Activated CD4-positive, alpha-beta T cell treated with anti-CD3 and anti-CD28 coated beads, Interleukin-2, amount 50 U/mL, for 4 hours (primary cell): ENCODE measurements at regions not wholly inside any gene's neighbourhood (a gene's known extent, or its start where the extent isn't known, plus 50 kb on each side); places are given as distances from the start of the nearest gene placed in this dataset.
A peak's percentile ranks its signal among the peaks of the same experiment; 100 is the strongest.

Source experiments
- DNase-seq, 2 experiments: peaks; one replicate each; pipeline ENCODE4 v3.0.0-alpha.2; 2020

DNA sequence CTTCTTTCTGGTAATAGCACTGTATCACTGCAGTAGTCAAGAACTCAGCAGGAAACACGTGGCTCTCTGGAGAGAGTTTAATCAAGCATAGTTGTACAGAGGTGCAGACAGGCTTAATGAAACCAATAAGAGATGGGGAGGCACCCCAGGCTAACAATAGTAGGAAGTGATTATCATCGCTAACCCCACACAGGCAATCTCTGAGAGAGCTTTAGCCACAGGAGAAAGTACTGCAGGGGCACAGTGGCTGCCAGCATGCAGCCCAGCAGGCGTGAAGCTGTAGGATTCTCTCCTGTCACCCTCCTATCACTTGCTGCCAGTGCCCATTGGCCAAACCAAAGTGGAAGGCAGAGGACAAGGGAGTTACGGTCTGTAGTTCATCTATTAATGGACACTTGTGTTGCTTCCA, 450.0 kb upstream of the RASGEF1B start:
- no peak for DNase-seq

DNA sequence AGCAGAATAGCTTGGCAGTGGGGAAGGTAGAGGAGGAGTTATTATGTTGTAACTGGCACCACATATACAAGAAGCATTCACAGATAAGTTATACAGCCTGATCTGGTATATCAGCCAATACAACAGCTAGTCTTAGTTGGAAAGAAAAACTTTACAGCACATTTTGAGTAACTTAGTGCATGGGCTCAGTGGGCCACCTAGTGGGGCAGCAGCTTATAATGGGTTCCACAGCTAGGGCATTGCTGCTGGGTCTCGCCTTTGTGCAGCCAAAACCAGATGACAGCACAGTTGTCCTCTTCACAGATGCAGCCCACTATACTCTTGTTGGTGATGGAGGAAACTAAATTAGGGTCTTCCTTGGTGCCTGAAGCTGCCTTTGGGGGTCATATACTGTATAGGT, 448.1 kb upstream of the RASGEF1B start:
- no peak for DNase-seq

DNA sequence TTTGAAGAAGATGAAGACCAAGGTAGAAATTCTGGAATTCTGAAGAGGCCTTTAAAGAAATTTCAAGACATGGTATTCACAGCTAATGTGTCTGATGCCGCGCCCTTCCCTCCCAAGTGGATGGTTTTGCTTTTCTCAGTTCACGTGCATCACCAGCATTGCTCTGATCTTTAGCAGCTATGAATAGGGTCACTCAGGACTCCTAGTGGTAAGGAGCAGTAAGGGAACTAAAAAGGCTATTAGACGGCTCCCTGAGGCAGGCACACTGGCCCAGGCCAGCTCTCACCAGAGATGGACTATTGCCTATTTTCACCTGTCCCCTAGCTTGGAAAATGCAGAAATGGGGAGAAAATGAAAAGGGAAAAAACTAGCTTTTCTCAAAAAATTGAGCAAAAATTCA, 447.5 kb upstream of the RASGEF1B start:
- no peak for DNase-seq

DNA sequence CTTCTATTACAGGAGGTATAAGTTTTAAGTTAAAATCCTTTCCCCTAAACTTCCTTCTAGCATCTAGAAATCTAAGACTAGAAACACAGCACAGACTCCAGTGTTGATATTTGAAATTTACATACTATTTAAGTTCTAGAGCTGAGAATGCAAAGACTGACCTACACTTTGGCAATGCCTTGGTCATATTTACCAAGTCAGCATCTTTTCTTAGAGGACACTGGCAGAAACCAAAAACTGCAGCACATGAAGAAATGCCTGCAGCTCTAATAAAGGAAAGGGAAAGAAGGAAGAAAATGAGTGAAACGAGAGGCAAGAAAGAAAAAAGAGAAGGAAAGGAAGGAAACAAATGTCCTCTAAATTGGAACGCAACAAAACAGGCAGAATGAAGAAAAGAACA, 443.7 kb upstream of the RASGEF1B start:
- DNase-seq: no peak

DNA sequence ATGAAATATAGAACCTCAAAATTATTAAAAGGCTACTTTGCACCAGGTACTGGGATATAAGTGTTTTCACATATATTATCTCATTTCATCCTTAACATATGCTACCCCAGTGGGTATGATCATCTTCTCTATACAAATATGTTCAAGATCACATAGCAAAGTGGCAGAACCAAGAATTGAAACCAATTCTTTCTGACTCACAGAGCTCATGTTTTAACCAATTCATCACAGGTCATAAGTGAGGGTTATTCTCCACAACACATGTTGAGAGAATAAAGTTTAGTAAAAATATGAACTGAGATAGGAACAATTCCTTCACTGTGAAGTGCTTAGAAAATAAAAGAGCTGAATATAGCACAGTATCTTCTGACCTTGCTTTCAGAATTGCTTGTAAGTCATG, 442.9 kb upstream of the RASGEF1B start:
- DNase-seq: no peak

DNA sequence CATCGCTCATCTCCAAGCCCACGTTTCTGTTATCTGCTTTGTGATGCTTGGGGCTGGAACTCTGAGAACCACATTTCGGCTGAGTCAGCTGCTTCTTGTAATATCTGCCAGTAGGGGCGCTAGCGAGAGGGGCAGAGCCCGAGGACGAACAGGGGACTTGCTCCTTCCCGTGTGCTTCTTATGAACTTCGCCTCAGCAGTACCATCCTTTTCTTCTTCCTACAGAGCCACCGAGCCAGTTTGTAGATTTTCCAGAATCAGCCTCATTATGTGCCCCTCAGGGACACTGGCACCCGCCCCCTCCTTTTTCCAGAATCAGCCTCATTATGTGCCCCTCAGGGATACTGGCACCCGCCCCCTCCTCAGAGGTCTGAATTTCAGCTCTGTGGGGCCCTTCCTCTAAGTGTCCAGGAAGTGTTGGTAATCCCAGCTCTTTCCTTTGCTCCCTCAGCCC, 441.7 kb upstream of the RASGEF1B start:
- peak; percentile 18 to 28 for DNase-seq

DNA sequence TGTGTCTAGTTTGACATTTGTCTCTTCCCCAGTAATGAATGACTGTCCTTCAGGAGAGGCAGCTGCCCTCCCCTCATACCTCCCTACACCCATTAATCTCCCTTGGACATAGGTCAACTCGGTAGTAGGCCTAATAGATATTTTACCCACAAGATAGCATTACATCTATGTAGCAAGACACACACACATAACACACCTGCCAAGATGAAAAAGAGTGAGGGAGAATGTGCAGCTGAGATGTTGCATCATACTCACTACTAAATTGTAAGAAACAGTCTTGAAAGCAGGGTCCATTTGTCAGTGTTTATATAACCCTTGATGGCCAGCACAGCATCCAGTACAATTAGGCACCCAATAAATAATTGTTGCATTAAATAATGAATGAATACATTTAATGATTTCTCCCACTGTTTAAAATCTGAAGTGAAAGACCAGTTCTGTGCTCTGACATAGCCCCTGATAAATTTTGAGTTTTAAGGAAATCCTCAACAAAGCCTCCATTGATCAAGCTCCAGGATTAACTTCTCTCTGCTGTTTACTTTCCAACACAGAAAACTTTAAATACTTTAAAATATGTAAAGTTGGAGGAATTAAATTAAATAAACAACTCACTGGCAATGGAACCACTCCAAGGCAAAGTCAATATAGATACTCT, 440.8 kb upstream of the RASGEF1B start:
- DNase-seq: no peak

DNA sequence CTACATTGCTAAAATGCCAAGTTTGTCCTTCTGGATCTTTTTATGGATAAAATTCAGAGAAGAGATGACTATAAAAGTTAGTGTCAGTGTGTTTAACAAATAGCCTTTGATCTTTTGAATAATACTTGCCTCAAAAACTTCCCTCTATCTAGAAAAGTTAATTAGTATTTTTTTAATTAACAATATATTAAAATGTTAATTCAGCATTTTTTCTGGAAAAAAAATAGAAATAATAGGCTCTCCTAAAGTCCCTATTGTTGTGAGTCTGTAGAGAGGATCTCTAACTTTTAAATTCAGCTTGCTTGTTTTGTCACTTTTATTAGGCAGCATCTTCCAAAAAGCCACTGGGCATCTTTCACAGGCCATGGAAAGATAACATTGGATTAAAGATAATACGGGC, 435.2 kb upstream of the RASGEF1B start:
- DNase-seq: no peak

DNA sequence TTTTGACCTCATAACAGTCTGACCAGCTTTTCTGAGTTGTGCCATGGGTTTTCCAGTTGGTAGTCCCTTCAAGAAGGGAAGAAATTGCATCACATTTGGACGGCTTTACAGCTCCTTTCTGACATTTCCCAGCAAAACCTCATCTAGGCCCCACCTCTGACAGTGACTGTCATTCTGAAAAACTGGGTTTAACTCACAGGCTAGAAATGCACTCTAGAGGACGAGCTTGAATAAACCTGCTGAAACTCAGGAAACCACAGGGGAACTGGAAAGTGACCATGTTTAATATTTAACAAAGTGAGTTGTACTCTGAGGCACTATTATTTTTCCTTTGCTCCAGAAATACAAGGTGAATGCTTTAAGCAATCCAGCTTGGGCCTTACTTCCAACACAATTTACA, 434.3 kb upstream of the RASGEF1B start:
- no peak for DNase-seq

DNA sequence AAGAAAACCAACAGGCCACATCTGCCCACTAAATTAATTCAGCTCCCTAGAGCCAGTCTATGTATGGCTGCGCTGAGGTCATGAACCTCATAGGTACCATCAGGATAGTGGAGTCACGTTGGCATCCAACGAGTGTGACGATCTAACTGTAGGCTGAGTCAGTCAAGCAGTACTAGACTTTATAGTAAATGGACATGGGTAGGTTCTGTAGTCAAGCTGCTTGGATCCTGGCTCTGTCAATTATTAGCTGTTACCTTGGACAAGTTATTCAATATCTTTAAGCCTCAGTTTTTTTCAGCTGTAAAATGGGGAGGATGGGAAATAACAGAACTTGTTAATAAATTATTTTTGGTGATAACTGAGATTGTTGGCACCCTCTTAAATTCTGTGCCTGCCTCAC, 432.4 kb upstream of the RASGEF1B start:
- no peak for DNase-seq

DNA sequence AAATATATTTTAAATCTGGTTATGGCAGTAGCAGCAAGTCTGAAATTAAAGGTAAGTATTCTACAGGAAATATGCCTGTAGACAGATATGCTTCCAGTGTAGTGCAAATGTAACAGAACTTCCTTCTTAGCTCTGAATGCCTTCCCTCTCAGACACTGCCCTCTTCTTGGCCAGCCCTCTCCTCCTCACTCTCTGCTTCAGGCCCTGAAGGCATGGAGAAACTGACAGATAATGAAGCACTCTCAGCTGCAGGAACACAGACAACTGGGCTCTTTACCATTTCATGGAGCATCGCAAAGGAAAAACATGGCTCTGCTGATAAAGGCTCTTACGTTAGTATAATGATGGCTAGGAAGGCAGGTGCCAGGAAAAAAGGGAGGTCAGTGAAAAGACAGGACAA, 431.5 kb upstream of the RASGEF1B start:
- DNase-seq: no peak

DNA sequence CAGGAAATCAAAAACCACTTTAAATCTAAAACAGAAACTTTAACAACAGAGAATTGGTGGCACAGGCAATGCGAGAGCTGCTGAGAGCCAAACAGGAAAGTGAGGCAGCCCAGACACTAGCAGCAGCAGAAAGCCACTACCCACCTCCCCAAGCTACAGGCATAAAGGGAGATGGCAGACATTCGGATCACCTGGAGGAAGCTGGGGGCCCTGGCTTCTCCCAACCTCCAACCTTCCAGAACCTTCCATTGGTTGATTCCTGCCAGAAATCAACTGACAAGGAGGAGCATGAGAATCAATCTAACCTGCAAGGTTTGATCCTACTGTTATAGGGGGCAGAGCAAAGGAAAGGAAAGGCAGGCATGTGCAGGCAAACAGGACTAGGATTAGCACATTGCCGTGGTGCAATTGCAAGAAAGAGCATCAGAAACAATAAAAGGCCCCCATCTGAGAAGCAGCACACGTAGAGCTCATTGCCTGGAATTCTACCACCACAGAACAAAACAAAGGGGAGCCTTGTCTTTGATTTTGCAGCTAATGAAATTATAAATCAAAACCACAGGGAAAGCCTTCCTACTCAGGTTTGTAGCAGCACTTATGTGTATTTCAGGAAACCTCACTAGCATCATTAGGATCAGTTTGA, 427.3 kb upstream of the RASGEF1B start:
- no peak for DNase-seq

DNA sequence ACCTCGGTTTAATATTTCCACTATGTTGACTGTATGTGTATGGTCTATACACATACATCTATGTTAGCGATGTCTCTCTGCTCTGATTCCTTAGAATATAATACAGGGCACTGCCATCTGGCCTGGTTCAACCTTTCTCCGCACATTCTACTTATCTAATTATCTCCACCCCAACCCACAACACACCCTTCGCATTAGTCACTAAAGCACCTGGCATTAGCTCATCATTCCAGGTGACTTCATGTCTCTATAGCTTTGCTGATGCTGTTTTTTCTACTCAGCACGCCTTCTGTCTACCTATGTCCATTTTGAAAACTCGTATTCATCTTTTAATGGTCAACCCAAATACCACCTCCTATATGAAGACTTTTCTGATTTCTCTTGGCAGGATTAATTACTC, 425.2 kb upstream of the RASGEF1B start:
- no peak for DNase-seq

DNA sequence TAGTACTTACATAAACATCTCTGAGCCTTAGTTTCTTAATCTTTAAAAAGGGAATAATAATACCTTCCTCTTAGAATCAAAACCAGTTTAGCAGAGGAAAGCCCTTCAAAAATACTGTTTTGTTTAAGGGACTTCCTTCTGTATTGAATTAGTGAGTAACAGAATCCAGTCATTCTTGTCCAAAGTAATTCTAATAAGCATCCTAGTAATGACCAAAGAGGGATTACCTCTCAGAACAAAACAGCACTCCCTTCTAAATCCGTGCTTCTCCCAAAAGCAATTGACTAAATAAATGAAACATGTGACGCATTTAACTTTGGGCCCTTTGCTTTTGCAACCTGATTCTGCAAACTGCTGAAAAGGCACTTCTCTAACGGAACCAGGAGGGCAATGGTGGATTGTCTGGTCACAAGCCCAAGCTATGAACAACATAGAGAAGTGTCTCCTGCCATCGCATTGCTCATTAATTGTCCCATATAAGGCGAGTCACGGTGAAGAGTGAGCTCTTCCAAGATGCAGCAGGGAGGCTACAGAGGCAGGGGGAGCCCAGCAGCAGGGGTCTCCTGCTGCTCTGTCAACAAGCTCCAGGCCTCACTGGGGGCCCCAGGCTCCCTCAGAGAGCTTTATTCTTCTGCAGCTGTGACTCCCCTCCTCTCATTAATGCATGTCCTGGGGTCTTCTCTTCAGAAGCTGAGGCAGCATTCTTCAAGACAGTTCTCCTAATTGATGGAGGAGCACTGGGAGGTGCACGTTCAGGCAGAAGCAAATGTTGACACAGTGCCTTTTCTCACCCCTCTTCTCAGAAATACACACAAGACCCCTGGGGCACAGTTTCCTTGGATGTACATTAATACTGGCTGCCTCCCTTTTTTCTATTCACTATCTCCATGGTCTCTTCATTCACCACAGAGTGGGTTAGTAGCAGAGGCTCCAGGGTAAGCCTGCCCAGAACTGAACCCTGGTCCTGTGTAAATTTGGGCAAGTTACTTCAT, 419.6 kb upstream of the RASGEF1B start:
- DNase-seq: no peak

DNA sequence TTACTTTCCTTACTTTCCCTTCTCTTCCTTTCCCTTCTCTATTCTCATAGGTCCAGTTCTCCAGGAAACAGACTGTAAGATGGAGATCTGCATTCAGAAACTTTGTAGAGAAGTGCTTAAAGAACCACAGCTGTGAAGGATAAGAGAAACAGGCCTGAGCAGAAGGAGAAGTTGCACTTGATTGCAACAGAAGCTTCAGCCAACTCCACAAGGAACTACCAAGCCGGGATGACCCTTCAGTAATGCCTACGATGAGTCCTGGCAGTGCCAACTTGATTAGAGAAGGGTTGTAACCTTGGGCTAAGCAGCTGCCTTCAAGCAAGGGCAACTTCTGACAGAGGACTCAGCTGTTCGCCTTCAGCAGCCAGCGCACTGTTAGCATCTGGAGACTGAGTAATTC, 413.3 kb upstream of the RASGEF1B start:
- DNase-seq: no peak

DNA sequence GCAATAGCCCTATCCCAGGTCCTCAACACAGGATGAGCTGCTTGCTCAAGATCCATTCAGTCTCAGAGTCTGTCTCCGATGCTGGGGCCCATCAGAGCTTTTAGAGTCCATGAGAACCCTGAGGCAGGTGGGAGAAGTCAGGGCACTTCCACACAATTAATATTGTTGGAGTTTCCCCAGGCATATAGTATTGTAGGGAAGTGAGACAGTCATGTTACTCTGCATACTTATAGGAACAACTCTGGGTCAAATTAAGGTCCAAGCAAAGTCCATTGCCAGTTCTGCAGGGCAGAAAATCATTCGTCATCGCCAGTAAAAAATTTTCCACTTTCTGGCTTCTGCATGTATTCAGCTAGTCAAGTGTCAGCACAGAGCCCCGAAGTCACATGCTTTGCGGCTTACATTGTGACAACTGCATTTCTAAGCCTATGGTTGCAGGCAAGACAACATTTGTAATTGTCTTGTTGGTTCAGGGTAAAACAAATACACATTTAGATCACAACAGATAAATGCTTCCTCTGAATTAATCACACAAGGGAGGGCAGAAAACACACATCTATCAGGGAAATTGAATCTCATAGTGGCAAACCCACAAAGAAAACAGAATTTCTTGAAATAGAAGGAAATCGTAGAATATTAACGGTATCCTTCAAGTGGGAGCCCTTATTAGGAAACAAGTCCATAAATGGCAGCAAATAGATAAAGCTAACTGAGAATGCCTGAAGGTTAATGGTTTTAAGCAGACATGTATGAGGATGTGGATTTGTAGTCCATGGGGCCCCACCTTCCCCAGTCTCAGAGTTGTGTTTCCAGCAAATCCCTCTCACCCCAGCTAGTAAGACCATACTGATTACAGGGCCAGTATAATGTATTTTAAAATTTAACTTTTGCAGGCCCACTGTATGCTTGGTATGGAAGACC, 412.1 kb upstream of the RASGEF1B start:
- no peak for DNase-seq

DNA sequence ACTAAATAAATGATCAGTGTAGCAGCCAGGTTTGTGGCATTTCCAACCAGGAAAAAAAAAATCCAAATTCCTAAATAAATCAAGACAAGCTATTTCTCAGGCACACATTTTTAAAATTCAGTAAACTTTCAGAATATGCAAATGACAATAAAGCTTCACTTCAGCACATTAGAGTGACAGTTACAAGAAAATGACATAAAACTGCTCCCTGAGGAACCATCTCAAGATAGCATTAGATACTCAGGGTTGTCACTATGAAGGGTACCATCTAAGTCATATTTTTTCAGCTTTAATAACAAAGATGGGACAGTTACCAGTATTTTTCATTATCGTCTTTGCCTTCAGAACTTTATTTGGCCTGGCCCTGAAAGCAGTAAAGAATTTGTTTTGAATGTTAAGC, 411.3 kb upstream of the RASGEF1B start:
- no peak for DNase-seq

DNA sequence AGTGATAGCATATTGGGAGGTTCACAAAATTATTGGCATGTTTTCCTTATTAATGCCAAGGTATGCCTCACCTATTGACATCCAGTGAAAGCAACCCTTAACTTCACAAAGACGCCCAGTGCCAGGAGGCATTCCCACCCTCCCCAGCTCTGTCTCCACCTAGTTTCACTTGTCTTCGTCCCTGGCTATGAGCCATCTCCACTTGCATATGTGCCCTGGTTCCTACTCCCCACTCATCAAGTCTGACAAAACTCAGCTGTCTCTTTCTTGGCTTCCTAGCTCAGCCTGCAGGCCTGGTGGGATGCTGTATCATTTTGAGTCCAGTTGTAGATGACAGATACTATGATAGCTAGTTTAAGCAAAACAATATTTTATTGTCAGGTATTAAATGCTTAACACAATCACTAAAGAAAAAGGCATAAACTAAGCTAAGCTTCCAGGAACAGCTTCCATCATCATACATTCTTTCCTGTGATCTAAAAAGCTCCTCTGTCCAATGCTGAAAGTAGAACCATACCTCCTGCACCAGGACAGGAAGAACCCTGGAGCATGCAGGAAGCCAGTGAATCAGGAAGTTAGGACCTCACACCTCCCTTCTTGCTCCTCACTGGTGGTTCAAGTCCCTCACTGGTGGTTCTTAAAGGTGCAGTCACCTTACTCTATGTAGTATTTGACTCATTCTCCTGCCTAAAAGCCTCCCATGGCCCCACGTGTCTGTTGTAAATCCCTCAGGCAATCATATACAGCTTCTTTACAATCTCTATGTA, 410.3 kb upstream of the RASGEF1B start:
- DNase-seq: no peak

DNA sequence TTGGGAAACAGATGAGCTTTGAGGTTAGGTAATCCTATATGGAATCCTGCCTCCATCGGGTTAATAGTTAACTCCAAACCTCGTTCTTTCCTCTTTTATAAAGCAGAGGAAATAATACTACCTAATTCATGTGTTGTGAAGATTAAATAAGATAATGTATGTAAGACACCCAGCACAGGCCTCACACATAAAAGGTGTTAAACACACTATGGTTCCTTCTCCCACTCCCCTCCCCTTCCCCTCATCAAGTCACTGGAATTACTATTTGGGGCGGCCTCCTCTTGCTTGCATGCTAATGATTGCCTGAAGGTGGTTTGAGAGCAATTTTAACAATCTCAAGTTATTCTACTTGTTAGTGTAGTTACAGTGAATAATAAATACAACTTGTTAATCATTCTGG, 404.4 kb upstream of the RASGEF1B start:
- no peak for DNase-seq

DNA sequence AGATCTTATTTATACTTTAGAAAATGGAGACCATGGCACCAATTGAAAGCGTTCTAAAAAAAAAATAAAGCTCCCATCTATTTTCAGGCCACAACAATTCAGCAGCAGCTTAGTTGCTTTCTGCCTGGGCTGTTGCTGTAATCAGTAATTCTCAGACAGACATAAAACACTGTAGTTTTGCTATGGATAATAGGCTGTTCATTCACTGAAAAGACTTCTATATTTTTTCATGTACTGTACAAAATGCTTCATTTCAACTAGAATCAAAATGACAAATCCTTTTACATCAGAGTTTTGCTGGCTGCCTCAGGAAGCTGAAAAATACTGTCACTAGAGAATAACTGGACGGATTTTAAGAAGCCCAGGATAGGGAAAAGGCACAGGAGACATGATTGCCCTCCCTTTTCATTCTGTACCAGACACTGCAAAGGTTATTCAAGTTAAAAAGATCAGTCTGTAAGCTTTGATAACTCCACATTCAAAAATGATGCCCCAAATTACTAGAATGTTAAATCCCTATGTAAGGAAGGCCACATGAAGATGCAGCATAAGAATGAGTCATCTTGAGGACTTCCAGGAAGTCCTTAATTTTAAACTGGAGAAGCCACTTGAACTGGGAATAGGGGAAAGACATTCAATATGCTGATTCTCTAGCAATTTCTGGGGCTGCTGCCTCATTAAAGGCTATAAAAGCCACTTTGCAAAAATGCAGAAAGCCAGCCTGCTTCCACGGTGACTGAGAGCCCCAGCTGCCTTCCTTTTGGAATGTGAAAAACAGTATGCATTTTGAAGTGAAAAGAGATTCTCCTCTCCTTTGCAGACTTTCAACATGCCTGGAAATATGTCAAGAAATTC, 403.2 kb upstream of the RASGEF1B start:
- DNase-seq: no peak

DNA sequence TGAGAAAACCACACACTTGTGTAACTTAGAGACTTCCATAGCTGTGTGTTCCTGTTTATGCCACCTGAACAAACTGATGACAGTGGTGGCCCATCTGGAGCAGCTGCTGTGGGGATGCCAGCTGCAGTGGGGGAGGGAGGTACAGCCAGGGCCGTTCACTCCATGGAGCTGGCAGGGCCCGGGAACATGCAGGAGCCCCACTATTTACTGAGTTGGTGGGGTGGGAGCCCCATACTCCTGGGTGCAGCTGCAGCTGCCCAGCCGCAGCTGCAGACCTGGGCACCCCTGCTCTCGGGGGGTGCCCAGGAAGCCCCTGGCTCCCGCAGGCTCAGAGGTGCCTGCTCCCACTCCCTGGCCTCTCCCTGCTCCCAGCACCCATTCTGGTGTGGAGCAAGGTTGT, 398.6 kb upstream of the RASGEF1B start:
- DNase-seq: no peak
